ENCODE measurements at regions not wholly inside any gene's neighbourhood (a gene's known extent, or its start where the extent isn't known, plus 50 kb on each side); places are given as distances from the start of the nearest gene placed in this dataset.
A peak's percentile ranks its signal among the peaks of the same experiment; 100 is the strongest.

- peak; percentile 39 for DNase-seq
Observed at GRCh38 chr18:54717673-54718407, 110.4 kb upstream of the RAB27B start.

- no peak for DNase-seq
Observed at GRCh38 chr18:54718408-54718773, 109.9 kb upstream of the RAB27B start.

GRCh38 chr18:54720620-54721019 is 107.7 kb upstream of the RAB27B start:
- no peak for DNase-seq

- no peak for DNase-seq
Observed at GRCh38 chr18:54726143-54726542, 102.1 kb upstream of the RAB27B start.

GRCh38 chr18:54734059-54734458 is 94.2 kb upstream of the RAB27B start:
- DNase-seq: no peak

- DNase-seq: no peak
Observed at GRCh38 chr18:54736981-54737380, 91.3 kb upstream of the RAB27B start.

GRCh38 chr18:54737986-54738385 is 90.3 kb upstream of the RAB27B start:
- DNase-seq: no peak

- DNase-seq: no peak
Observed at GRCh38 chr18:54739476-54739875, 88.8 kb upstream of the RAB27B start.

- DNase-seq: no peak
Observed at GRCh38 chr18:54740136-54740846, 88.0 kb upstream of the RAB27B start.

- DNase-seq: no peak
Observed at GRCh38 chr18:54742120-54742519, 86.2 kb upstream of the RAB27B start.

- DNase-seq: no peak
Observed at GRCh38 chr18:54742659-54743604, 85.3 kb upstream of the RAB27B start.

GRCh38 chr18:54743605-54743995 is 84.7 kb upstream of the RAB27B start:
- DNase-seq: no peak

GRCh38 chr18:54749291-54749690 is 79.0 kb upstream of the RAB27B start:
- no peak for DNase-seq

GRCh38 chr18:54750350-54750749 is 77.9 kb upstream of the RAB27B start:
- no peak for DNase-seq

- DNase-seq: no peak
Observed at GRCh38 chr18:54752185-54752584, 76.1 kb upstream of the RAB27B start.

- DNase-seq: no peak
Observed at GRCh38 chr18:54755456-54755855, 72.8 kb upstream of the RAB27B start.

GRCh38 chr18:54762386-54762785 is 65.9 kb upstream of the RAB27B start:
- no peak for DNase-seq

GRCh38 chr18:54764786-54765185 is 63.5 kb upstream of the RAB27B start:
- no peak for DNase-seq

- no peak for DNase-seq
Observed at GRCh38 chr18:54765636-54766375, 62.5 kb upstream of the RAB27B start.

GRCh38 chr18:54766634-54767033 is 61.6 kb upstream of the RAB27B start:
- DNase-seq: no peak

- no peak for DNase-seq
Observed at GRCh38 chr18:54767098-54767497, 61.2 kb upstream of the RAB27B start.

- no peak for DNase-seq
Observed at GRCh38 chr18:54769526-54770464, 58.5 kb upstream of the RAB27B start.

Data from stimulated activated CD4-positive, alpha-beta T cell treated with anti-CD3 and anti-CD28 coated beads, Interleukin-1b, Interleukin-23, amount 100 ng/mL, for 48 hours (primary cell).